HG02938 (cell line): ENCODE measurements at regions not wholly inside any gene's neighbourhood (a gene's known extent, or its start where the extent isn't known, plus 50 kb on each side); places are given as distances from the start of the nearest gene placed in this dataset.

ENCODE experiments used
- ATAC-seq: cut with Tn5 transposase; IDR thresholded peaks from one replicate; pipeline ENCODE4 v1.9.1; 2021; ENCODE audit warnings: mild to moderate bottlenecking, moderate library complexity; ENCODE audit not compliant: unreplicated experiment

DNA sequence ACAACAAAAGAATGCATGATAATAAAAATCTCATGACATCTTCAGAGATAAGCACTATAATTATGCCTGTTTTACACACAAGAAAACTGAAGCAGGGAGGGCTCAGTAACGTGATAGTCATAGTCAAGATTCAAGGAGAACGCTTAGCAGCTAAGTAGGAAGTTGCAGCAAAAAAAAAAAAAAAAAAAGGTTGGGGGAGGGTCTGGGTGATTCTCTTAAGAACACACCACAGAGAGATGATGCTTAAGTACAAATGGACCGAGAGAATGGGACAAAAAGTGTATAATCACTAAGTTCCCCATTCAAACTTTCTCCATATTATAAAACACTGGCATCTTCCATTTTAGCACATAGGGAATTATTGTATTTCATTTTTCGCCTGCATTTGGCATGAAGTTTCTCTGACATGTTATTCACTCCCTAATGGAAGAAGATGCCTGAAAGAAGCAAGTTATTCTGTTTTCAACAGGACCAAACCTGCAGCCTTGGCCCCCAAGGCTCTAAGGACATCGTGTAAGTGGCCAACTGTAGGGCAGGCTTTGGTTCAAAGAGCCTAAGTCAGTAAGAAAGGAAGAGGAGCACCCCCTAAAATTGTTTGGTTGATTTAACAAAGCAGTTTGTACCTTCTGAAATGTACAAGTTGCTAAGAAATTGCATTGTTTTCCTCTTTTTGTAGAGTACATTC is 142.9 kb upstream of the TMPO start:
- no peak for ATAC-seq

DNA sequence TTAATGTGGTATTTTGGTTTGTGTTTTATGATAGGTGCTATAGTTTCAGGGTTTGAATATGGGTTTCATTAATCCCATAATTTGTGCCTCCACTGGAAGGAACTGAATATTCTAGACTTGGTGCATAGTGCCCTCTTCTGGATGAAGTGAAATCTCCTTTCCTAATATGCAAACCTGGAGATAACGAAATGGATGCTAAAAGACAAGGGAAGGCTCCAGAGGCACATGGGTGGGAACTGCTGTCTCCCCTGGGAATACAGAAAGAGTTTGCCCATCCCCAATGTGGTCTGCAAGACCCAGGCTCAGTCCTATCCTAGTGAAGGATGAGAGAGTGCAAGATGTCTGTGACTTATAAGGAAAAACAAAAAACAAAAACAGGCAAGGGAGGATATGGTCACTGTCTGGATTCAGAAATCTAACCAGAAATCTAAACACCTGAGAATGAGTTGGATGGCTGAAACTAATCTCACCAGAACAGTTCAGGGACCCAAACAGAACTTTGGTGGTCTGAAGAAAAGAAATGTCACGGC is 142.3 kb upstream of the TMPO start:
- no peak for ATAC-seq

DNA sequence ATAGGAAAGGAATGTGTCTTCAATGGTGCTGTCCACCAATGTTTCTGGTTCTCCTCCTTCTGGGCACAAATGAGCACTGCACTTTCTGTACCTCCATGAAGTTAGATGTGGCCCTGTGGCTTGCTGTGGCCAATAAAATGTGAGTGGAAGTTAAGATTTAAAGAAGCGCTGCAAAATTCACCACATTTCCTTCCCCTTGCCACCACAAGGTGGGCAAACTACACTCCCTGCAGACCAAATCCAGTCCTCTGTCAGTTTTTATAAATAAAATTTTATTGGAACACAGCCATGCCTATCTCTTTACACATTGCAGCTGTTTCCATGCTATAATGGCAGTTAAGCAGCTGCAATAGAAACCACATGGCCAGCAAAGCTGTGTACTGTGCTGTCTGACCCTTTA is 141.4 kb upstream of the TMPO start:
- ATAC-seq: peak; percentile 49

DNA sequence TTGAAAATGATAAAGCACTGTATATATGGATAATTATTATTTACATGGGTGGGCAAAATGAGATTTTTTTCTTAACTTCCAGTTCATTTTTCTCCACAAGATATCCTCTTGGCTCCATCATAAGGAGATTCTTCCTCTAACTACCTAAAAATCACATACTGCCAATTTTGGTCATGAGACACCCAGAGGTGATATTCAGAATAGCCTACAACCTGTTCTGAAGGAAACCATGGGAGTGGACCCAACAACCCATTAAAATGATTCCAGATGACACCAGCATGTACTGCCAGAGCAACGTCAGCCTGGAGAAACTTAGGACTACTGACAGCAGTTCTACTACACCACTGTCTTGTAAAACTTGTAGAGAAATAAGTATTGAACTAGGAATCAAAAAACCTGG is 136.3 kb upstream of the TMPO start:
- ATAC-seq: no peak

DNA sequence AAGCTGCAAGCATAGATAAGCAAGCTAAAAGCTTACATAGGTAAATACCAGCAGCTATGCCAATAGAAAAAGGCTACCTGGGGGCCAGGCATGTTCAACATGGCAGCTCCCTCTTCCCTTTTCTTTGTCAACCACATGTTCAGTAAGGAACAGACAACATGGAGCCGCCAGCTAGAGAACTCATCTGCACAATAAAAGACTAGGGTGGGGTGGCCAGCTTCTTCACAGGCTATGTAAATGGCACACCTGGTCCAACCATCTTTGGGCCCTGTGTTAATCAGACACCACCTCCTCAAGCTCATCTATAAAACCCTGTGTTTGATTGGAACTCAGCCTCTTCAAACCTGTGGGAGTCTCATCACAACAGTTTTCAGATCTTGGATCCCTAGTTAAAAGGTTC is 129.7 kb upstream of the TMPO start:
- no peak for ATAC-seq

DNA sequence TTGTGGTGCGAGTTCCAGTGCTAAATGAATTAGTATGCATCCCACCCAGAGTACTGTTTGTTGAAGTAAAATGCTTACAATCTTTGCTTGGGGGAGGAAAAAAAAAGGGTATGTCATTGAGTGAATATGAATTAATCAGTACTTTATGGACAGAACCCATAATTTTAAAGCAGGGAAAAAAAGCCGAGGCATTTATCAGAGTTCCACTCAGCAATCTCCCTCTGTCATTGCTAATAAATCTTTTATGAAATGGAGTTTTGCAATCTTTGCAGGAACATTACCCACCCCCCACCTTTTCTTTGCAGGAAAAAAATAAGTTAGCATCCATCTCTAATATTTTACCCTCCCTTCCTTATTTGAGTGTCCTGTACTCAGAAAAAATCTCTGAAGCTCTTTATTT is 127.9 kb upstream of the TMPO start:
- no peak for ATAC-seq

DNA sequence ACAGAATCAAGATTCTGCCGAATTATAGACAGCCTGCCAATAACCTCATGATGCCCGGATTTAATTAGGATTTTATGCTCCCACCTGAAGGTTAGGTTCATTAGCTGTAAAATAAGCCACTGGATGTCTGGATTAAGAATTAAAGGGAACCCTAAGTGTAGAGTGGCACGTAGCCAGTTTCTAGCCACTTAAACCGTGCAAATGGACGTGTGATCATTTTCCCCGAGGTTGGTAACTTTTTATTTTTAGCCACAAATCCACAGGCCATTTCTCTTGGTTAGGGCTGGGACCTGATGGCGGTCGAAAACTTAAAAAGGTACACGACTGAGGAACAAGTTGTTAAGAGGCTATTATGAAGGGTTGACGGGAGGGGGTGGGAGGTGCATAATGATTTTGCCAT is 127.3 kb upstream of the TMPO start:
- ATAC-seq: no peak

DNA sequence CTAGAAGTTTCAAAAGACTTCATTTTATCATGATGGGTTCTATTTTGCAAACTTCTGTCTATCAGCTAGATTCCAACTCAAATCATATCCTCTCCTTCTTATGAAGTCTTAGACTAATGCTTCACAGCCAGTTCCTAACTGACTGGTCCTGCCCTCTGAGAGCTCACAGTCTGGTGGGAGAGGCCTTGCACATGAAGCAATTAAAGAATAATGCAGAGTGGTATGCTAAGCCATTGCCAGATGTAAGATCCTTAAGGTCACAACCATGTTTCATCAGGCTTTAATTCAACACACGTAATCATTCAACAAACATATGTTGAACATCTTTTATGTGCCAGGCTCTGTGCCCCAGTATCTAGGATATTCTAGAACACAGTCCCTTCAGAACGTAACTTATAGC is 125.8 kb upstream of the TMPO start:
- no peak for ATAC-seq

DNA sequence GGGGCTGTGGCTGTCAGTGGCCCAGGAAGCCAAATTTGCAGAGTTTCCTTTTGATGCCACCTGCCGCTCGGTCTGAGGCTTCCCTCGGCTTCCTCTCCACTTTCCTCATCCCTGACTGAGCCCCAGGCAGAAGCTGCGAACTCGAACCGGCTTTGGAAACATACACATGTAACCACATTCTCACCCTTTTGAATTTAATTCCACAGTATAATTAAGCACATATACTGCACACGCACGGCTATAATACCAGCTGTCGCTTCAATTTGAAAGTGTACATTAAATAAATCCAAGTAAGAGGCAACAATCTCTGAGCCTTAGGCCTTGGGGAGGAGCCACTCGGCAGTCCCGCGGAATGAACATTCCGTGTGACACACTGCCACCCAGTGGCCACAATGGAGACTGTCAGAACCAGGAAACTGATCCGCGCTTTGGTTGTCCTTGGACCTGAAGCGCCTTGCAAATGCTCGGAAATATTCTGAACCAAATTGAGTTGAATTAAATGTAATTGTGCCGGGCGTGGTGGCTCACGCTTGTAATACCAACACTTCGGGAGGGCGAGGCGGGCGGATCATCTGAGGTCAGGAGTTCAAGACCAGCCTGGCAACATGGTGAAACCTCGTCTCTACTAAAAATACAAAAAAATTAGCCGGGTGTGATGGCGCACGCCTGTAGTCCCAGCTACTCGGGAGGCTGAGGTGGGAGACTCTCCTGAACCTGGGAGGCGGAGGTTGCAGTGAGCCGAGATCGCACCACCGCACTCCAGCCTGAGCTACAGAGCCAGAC is 117.9 kb upstream of the TMPO start:
- peak; percentile 86 for ATAC-seq

DNA sequence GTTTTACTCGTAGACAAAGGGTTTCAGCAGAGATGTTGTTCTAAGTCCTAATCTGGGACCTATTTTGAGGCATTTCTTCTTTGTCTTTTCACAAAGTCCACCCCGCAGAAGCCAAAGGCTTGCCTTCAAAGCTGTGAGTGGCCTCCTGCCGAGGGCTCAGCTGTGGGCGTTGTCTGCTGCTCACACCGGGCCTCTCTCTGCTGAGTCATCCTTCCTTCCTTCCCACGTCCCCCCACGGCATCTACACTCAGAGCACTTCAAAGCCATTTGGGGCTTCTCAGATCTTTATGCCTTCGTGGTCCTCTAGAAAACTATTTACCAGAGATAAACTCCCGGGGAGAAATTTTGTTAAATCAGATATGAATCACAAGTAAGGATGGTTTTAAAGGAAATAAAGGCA is 115.9 kb upstream of the TMPO start:
- no peak for ATAC-seq

DNA sequence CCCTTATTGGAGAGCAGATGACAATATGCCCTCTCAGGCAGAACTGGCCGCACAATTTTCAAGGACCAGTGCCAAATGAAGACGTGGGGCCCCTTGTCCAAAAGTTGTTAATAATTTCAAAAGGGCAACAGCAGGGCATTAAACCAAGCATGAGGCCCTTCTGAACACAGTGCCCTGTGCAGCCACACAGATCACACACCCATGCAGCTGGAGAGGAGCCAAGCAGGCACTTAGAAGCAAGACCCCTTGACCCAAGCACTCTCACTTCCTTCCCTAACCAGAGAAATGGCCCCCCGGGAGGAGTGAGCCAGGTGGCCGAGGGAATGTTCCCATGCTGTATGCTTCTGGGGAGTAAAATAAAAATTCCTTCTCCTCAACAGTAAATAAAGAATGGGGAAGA is 114.0 kb upstream of the TMPO start:
- ATAC-seq: no peak

DNA sequence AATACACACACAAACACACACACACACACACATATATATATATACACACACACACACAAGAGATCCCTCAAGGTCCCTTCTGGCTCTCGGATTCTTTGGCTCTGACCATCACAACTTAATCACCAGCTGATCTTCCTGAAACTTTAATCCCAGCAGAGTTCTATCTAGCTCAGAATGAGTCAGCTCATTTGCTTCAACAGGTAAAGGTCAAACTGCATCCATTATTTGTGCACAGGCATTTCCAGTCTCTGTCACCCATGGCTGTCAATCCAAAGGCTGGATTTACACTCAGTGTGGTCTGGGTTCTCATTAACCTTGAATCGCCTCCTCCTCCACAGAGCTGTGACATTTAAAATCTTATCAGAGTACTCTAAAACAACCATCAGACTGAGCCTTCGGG is 113.3 kb upstream of the TMPO start:
- ATAC-seq: no peak

DNA sequence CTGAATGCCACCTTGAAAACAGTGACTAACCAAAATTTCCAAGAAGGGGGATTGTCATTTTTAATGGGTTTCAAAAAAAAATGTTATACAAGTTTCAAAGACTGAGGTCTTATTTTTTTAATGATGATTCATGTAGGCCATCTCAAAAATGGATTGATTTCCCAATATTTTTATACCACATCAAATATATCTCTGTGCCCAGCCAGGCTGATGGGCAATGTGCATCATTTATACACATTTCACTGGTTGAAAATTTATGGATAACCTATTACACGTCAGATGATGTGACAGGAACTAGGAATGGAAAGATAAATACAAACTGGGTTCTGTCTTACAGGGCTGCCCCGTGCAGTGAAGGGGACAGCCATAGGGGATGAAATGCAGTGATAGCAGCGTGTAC is 112.7 kb upstream of the TMPO start:
- no peak for ATAC-seq

DNA sequence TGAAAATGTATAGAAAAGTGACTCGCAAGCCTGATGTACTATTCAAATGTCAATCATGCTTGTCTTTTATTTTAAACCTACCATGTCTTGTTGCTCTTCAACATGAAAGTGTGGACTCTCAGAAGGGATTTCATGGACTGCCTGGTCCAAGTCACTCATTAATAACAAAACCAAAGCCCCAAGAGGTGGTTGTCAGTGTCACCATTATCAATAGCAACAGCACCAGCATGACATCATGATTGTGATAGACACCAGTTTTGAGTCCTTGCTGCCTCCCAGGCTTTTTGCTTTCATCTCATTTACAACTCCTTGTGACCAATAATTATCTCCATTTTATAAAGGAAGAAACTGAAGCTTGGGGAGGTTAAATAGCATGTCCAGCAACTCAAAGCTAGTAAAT is 112.0 kb upstream of the TMPO start:
- peak; percentile 63 for ATAC-seq

DNA sequence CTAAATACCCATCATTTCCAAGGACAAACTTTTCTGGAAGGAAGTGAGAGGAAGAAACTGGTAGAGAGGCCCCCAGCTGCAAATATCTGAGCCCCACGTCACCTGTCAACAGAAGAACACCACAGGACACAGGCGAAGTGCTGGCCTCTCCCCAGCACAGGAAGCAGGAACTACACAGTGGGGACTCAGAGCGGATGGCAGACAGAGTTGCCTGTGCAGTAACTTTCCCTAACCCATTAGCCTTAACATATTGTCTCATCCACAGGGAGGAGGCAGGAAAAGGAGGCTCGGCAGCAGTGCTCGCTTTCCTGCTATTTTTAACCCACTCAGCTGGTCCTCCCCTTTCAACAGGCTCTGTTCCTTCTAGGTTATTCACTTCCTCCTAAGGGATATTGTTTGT is 111.5 kb upstream of the TMPO start:
- ATAC-seq: no peak

DNA sequence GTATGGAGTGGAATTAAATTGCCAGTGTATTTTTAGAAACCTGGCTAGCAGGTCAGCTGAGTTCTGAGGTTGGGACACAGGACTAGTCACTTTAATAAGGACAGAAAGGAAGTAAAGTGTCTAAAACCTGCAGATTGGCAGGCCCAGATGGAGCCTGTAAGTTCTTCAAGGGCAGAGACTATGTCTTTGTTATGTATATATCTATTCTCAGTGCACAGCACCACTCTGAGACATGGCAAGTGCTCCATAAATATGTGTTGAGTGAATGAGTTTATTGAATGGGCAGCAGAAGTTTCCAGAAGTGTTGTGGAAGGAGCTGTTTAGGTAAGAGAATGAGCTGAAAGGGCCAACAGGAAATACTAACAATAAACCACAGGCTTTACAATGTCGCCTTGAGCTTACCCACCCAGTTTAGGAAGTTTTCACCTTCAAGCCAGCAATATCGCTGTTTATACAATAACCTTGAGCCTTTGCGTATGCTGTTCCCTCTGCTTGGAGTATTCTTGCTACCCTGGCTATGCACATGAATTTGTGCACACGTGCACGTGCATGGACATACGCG is 109.5 kb upstream of the TMPO start:
- no peak for ATAC-seq

DNA sequence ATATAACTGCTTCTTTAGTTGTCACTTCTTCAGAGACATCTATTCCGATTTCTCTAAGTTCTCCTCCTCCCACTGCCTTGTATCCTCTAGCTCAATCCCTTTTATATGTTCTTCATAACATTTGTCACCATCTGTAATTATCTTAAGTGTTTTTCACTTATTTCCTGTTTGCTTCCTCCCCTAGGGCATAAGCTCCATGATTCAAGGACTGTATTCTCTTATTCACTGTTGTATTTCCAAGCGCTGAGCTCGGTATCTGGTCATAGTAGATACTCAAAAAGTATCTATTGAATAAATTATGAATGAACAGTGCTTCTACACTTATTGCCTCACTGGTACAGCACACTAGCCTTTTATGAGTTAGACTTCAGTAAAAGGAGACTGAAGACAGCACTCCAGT is 109.0 kb upstream of the TMPO start:
- no peak for ATAC-seq

DNA sequence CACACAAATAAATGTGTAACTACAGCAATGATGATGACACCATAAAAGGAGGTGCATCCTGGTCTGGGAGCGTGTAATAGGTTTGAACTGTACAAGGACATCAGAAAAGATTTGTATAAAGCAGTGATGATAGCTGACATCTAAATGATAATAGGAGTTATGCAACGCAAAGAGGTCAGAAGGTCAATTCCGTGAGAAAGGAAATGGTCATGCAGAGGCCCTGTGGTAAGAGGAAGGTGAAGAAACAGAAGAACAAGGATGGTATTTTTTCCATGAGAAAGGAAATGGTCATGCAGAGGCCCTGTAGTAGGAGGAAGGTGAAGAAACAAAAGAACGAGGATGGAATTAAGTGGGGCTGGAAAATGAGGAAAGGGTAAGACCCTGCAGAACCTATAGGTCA is 106.7 kb upstream of the TMPO start:
- no peak for ATAC-seq

DNA sequence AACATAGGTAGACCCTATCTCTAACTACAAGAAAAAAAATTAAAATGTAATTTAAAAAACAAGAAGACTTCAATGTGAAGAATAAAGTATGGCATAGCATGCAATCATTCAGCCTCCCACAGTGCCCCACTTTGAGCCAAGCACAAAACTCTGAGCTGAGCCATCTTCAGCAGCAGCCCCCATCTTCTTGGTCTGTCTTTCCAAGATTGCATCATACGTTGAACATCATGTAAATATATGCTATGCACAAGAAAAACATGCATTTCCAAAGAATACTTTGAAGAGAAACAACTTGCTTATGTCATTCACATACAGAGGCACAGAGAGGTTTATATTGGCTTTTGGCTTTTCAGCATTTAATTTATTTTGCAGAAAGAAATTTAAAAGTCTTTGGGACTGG is 105.8 kb upstream of the TMPO start:
- no peak for ATAC-seq

DNA sequence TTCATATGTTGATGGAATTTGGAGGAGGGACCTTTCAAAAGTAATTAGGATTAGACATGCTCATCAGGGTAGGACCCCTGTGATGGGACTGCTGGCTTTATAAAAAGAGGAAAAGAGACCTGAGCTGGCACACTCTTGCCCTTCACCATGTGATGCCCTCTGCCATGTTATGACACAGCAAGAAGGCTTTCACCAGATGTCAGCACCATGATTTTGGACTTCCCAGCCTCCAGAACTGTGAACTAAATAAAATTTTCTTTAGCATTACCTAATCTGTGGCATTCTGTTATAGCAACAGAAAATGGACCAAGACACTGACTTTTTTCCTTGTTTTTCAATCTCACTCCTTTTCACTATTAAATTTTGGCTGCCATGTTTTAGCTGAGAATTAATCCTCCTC is 105.0 kb upstream of the TMPO start:
- no peak for ATAC-seq

DNA sequence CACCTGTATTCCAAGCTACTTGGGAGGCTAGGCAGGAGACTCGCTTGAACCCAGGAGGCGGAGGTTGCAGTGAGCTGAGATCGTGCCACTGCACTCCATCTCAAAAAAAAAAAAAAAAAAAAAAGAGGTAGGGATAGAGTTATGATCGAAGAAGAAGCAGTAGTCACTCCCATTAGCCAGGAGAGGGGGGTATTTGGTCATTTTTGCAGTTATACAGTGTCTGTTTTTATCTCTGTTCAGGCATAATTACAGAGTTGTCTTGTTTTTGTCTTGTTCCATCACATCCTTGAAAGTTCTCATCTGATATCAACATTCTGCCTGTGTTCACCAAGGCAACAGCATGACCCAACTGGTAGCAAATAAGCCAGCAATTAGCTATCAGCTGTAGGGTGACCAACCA is 98.5 kb upstream of the TMPO start:
- ATAC-seq: no peak

DNA sequence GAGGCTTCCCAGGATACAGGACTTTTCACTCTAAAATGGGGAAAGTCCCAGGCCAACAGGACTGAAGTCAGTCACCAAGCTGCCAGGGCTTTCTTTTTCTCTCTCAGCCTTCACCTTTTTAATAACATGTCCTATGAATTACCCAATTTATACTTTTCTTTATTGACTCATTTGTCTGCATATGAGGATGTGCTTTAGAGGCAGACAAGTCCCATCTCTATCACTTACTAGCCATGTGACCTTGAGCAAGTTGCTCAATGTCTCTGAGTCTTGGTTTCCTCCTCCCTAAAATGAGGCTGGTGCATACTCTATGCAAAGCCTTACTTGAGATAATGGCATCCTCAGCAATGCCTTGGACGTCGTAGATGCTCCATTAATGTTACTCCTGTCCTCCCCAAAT is 98.1 kb upstream of the TMPO start:
- no peak for ATAC-seq
